HFFc6 (cell line): ENCODE measurements at regions not wholly inside any gene's neighbourhood (a gene's known extent, or its start where the extent isn't known, plus 50 kb on each side); places are given as distances from the start of the nearest gene placed in this dataset.

ENCODE experiments used
- DNase-seq: peaks from one replicate; pipeline ENCODE4 v3.0.0-alpha.2; 2018
- H3K27ac Mint-ChIP-seq: 2 replicates; pipeline ENCODE4 v1.8.0; 2020; ENCODE audit warnings: mild to moderate bottlenecking, mixed read lengths
- H3K27me3 Mint-ChIP-seq: 2 replicates; pipeline ENCODE4 v1.8.0; 2021; ENCODE audit warnings: mild to moderate bottlenecking, moderate library complexity, mixed read lengths; ENCODE audit not compliant: insufficient read depth
- H3K36me3 Mint-ChIP-seq: 2 replicates; pipeline ENCODE4 v1.8.0; 2021; ENCODE audit warnings: low read depth, mixed read lengths
- H3K4me1 Mint-ChIP-seq: 2 replicates; pipeline ENCODE4 v1.8.0; 2020; ENCODE audit warnings: low read depth, mixed read lengths
- H3K4me3 Mint-ChIP-seq: 2 replicates; pipeline ENCODE4 v1.8.0; 2020; ENCODE audit warnings: mild to moderate bottlenecking, moderate library complexity, mixed read lengths
- H3K9me3 Mint-ChIP-seq: 2 replicates; pipeline ENCODE4 v1.8.0; 2020; ENCODE audit warnings: mild to moderate bottlenecking, mixed read lengths
- CTCF ChIP-seq: fragments of 200-600 bp; sonication (generic); IDR thresholded peaks from 2 replicates; pipeline ENCODE4 v1.5.0; 2021; ENCODE audit warnings: antibody characterized with exemption, mild to moderate bottlenecking

- no peak for DNase-seq
- no peak overlapping the region for H3K4me3 Mint-ChIP-seq
- H3K27me3 Mint-ChIP-seq = no peaks in the 10 kb centered on the region; the same call in 1 of the 2 replicates
- peaks cover 5% of the 10 kb centered on the region for H3K9me3 Mint-ChIP-seq
- peaks cover 4% of the 10 kb centered on the region; the same call in 1 of the 2 replicates for H3K36me3 Mint-ChIP-seq
- TF ChIP-seq CTCF = no peak
- H3K27ac Mint-ChIP-seq = no peak overlapping the region
- H3K4me1 Mint-ChIP-seq = peaks cover 40% of the 10 kb centered on the region
These were observed 232.0 kb downstream of the BCAS1 start for GRCh38 chr20:53838311-53838868.

- Mint-ChIP-seq H3K27me3 (no peaks in the 10 kb centered on the region; the same call in 1 of the 2 replicates), H3K27ac (no peak overlapping the region), H3K9me3 (peaks cover 5% of the 10 kb centered on the region), H3K4me1 (peaks cover 37% of the 10 kb centered on the region), H3K4me3 (no peak overlapping the region), H3K36me3 (peaks cover 8% of the 10 kb centered on the region; the same call in 1 of the 2 replicates)
- DNase-seq = no peak
- no peak for TF ChIP-seq CTCF
These were observed 233.1 kb downstream of the BCAS1 start for GRCh38 chr20:53837126-53837826.

GRCh38 chr20:53834749-53835148 lies 235.6 kb downstream of the BCAS1 start:
- no peak for TF ChIP-seq CTCF
- H3K4me1 Mint-ChIP-seq = peaks cover 46% of the 10 kb centered on the region
- no peaks in the 10 kb centered on the region; the same call in none of the 2 replicates for H3K27me3 Mint-ChIP-seq
- peaks cover 13% of the 10 kb centered on the region; the same call in 1 of the 2 replicates for H3K36me3 Mint-ChIP-seq
- H3K4me3 Mint-ChIP-seq = no peak overlapping the region
- peaks cover 5% of the 10 kb centered on the region for H3K9me3 Mint-ChIP-seq
- no peak for DNase-seq
- no peak overlapping the region for H3K27ac Mint-ChIP-seq

GRCh38 chr20:53834062-53834442 lies 236.3 kb downstream of the BCAS1 start:
- H3K27ac Mint-ChIP-seq = no peak overlapping the region
- DNase-seq = no peak
- H3K36me3 Mint-ChIP-seq = peaks cover 13% of the 10 kb centered on the region; the same call in 1 of the 2 replicates
- no peaks in the 10 kb centered on the region; the same call in none of the 2 replicates for H3K27me3 Mint-ChIP-seq
- H3K4me3 Mint-ChIP-seq = no peak overlapping the region
- peaks cover 5% of the 10 kb centered on the region for H3K9me3 Mint-ChIP-seq
- peaks cover 53% of the 10 kb centered on the region for H3K4me1 Mint-ChIP-seq
- TF ChIP-seq CTCF = no peak

GRCh38 chr20:53833333-53834061 lies 236.9 kb downstream of the BCAS1 start:
- Mint-ChIP-seq H3K9me3 (peaks cover 5% of the 10 kb centered on the region), H3K4me1 (peaks cover 59% of the 10 kb centered on the region), H3K36me3 (peaks cover 13% of the 10 kb centered on the region; the same call in 1 of the 2 replicates), H3K27ac (no peak overlapping the region; the same call in 1 of the 2 replicates), H3K27me3 (no peaks in the 10 kb centered on the region; the same call in none of the 2 replicates), H3K4me3 (no peak overlapping the region)
- no peak for DNase-seq
- no peak for TF ChIP-seq CTCF
